ENCODE measurements at regions not wholly inside any gene's neighbourhood (a gene's known extent, or its start where the extent isn't known, plus 50 kb on each side); places are given as distances from the start of the nearest gene placed in this dataset.

- no peak for TF ChIP-seq CTCF (IDR thresholded peaks at IDR 0.05; ENCODE audit: insufficient read depth, low read length, poor library complexity, severe bottlenecking)
- H3K4me3 ChIP-seq (ENCODE audit: low read depth, low read length) = no peak overlapping the region
- no peaks in the 10 kb centered on the region for H3K27me3 ChIP-seq (ENCODE audit: control insufficient read depth, insufficient read depth, low read length)
- H3K36me3 ChIP-seq (ENCODE audit: control insufficient read depth, insufficient read depth, low read length) = no peaks in the 10 kb centered on the region
- no peak for DNase-seq (ENCODE audit: low read depth)
Observed at GRCh38 chr1:60223158-60223557, 149.6 kb upstream of the C1orf87 start.

GRCh38 chr1:60222360-60223115, 149.0 kb upstream of the C1orf87 start:
- Histone ChIP-seq H3K36me3 (ENCODE audit: control insufficient read depth, insufficient read depth, low read length) (no peaks in the 10 kb centered on the region), H3K4me3 (ENCODE audit: low read depth, low read length) (no peak overlapping the region), H3K27me3 (ENCODE audit: control insufficient read depth, insufficient read depth, low read length) (no peaks in the 10 kb centered on the region)
- no peak for TF ChIP-seq CTCF (IDR thresholded peaks at IDR 0.05; ENCODE audit: insufficient read depth, low read length, poor library complexity, severe bottlenecking)
- DNase-seq (ENCODE audit: low read depth) = peak; percentile 34

GRCh38 chr1:60213253-60213652, 139.7 kb upstream of the C1orf87 start:
- TF ChIP-seq CTCF (IDR thresholded peaks at IDR 0.05; ENCODE audit: insufficient read depth, low read length, poor library complexity, severe bottlenecking) = no peak
- no peak for DNase-seq (ENCODE audit: low read depth)
- no peaks in the 10 kb centered on the region for H3K27me3 ChIP-seq (ENCODE audit: control insufficient read depth, insufficient read depth, low read length)

GRCh38 chr1:60196026-60196425, 122.5 kb upstream of the C1orf87 start:
- Histone ChIP-seq H3K36me3 (ENCODE audit: control insufficient read depth, insufficient read depth, low read length) (no peaks in the 10 kb centered on the region), H3K27me3 (ENCODE audit: control insufficient read depth, insufficient read depth, low read length) (no peaks in the 10 kb centered on the region), H3K4me3 (ENCODE audit: low read depth, low read length) (no peak overlapping the region)
- TF ChIP-seq CTCF (IDR thresholded peaks at IDR 0.05; ENCODE audit: insufficient read depth, low read length, poor library complexity, severe bottlenecking) = no peak
- no peak for DNase-seq (ENCODE audit: low read depth)

More at GRCh38 chr1:60213253-60213652, 139.7 kb upstream of the C1orf87 start:
- Histone ChIP-seq H3K4me3 (ENCODE audit: low read depth, low read length) (no peak overlapping the region), H3K36me3 (ENCODE audit: control insufficient read depth, insufficient read depth, low read length) (no peaks in the 10 kb centered on the region)

GRCh38 chr1:60185684-60186083, 112.1 kb upstream of the C1orf87 start:
- DNase-seq (ENCODE audit: low read depth) = no peak
- Histone ChIP-seq H3K27me3 (ENCODE audit: control insufficient read depth, insufficient read depth, low read length) (no peaks in the 10 kb centered on the region), H3K36me3 (ENCODE audit: control insufficient read depth, insufficient read depth, low read length) (no peaks in the 10 kb centered on the region), H3K4me3 (ENCODE audit: low read depth, low read length) (no peak overlapping the region)
- no peak for TF ChIP-seq CTCF (IDR thresholded peaks at IDR 0.05; ENCODE audit: insufficient read depth, low read length, poor library complexity, severe bottlenecking)

GRCh38 chr1:60184521-60184920, 111.0 kb upstream of the C1orf87 start:
- DNase-seq (ENCODE audit: low read depth) = no peak
- no peak for TF ChIP-seq CTCF (IDR thresholded peaks at IDR 0.05; ENCODE audit: insufficient read depth, low read length, poor library complexity, severe bottlenecking)
- Histone ChIP-seq H3K27me3 (ENCODE audit: control insufficient read depth, insufficient read depth, low read length) (no peaks in the 10 kb centered on the region), H3K4me3 (ENCODE audit: low read depth, low read length) (no peak overlapping the region), H3K36me3 (ENCODE audit: control insufficient read depth, insufficient read depth, low read length) (no peaks in the 10 kb centered on the region)

All from kidney epithelial cell (primary cell).